GM12878 (cell line): ENCODE measurements at regions not wholly inside any gene's neighbourhood (a gene's known extent, or its start where the extent isn't known, plus 50 kb on each side); places are given as distances from the start of the nearest gene placed in this dataset.

Experiments
- ATAC-seq: fragments of 200-7000 bp; cut with Tn5 transposase; 3 replicates; pipeline ENCODE4 v1.9.1; 2020; ENCODE audit warnings: mild to moderate bottlenecking, moderate library complexity
- BruUV-seq: library from RNA; stranded (reverse); fragments of 400-500 nt; replicated peaks from 2 replicates; lab custom pipeline; 2021; lab: Mats Ljungman, UMichigan
- CTCF ChIA-PET: fragments of 300-600 bp; sonication (Branson Sonifier 250); formaldehyde crosslinking; extraction: SDS; loops from one replicate; lab custom pipeline; 2021; ENCODE audit warnings: inconsistent platforms; lab: Yijun Ruan, JAX
- POLR2A ChIA-PET: fragments of 350-600 bp; formaldehyde crosslinking; extraction: SDS; loops from one replicate; lab custom pipeline; 2021; ENCODE audit warnings: inconsistent platforms; lab: Charles Lee
- RAD21 ChIA-PET: fragments of 300-600 bp; sonication (Branson Sonifier 250); formaldehyde crosslinking; loops from one replicate; lab custom pipeline; 2023; ENCODE audit warnings: antibody characterized with exemption; ENCODE audit not compliant: unreplicated experiment; lab: Charles Lee
- SMC1A ChIA-PET: fragments of 300-600 bp; sonication (Branson Sonifier 250); formaldehyde crosslinking; loops from one replicate; lab custom pipeline; 2023; ENCODE audit not compliant: unreplicated experiment, uncharacterized antibody; lab: Charles Lee
- DNase-seq: peaks from one replicate; pipeline ENCODE4 v3.0.0-alpha.2; 2011; ENCODE audit warnings: low read depth, low spot score
- FAIRE-seq: peaks from 3 replicates; lab custom pipeline; 2011; peaks lifted over from hg19 to GRCh38; lab: Jason Lieb, UNC
- H2AFZ ChIP-seq: 2 replicates; pipeline ENCODE4 v1.6.0; 2011; ENCODE audit warnings: low read depth, low read length, control low read depth; ENCODE audit not compliant: control insufficient read depth
- H3K27ac ChIP-seq: 2 replicates; pipeline ENCODE4 v1.5.1; 2011; ENCODE audit warnings: control low read depth; ENCODE audit not compliant: control insufficient read depth, insufficient read depth
- H3K27me3 ChIP-seq, 2 experiments: replicated peaks in 1 of 2; 2 replicates each; pipeline versions ENCODE4 v1.6.0 to v1.6.1; 2011; ENCODE audit warnings: low read length in 1 of 2; ENCODE audit not compliant: control insufficient read depth in 2 of 2, insufficient read depth in 2 of 2
- H3K36me3 ChIP-seq, 2 experiments: 2 replicates each; pipeline ENCODE4 v1.5.1; 2011; ENCODE audit warnings: low read length in 1 of 2; ENCODE audit not compliant: control insufficient read depth in 2 of 2, insufficient read depth in 2 of 2
- H3K4me1 ChIP-seq: 2 replicates; pipeline ENCODE4 v1.6.1; 2011; ENCODE audit warnings: mild to moderate bottlenecking, low read length, moderate library complexity, mixed read lengths; ENCODE audit not compliant: control insufficient read depth, insufficient read depth
- H3K4me2 ChIP-seq: 2 replicates; pipeline ENCODE4 v1.6.0; 2011; ENCODE audit warnings: control low read depth; ENCODE audit not compliant: control insufficient read depth, insufficient read depth
- H3K4me3 ChIP-seq: fragments of 200-600 bp; sonication (generic); 2 replicates; pipeline ENCODE4 v1.5.1; 2016
- H3K79me2 ChIP-seq: 2 replicates; pipeline ENCODE4 v1.6.0; 2011; ENCODE audit warnings: low read length; ENCODE audit not compliant: control insufficient read depth, insufficient read depth
- H3K9ac ChIP-seq: 2 replicates; pipeline ENCODE4 v1.8.0; 2011; ENCODE audit warnings: low read length, control low read depth, mixed read lengths; ENCODE audit not compliant: control insufficient read depth, insufficient read depth
- H3K9me3 ChIP-seq: replicated peaks from 3 replicates; pipeline ENCODE4 v1.5.1; 2011; ENCODE audit warnings: mild to moderate bottlenecking, low read length; ENCODE audit not compliant: control insufficient read depth, insufficient read depth
- H4K20me1 ChIP-seq: 2 replicates; pipeline ENCODE4 v1.6.0; 2011; ENCODE audit not compliant: control insufficient read depth, insufficient read depth
- BRCA1 ChIP-seq: IDR thresholded peaks from 2 replicates; pipeline ENCODE4 v1.6.1; 2011; ENCODE audit warnings: low read depth, low read length, improper control_type of control experiment
- CREM ChIP-seq: IDR thresholded peaks from 2 replicates; pipeline ENCODE4 v1.6.1; 2014; ENCODE audit warnings: antibody characterized with exemption, low read depth
- CUX1 ChIP-seq: IDR thresholded peaks from 2 replicates; pipeline ENCODE4 v1.6.1; 2012; ENCODE audit warnings: improper control_type of control experiment, low read depth, low read length; ENCODE audit not compliant: insufficient replicate concordance
- FOXM1 ChIP-seq: IDR thresholded peaks from 2 replicates; pipeline ENCODE4 v1.6.1; 2012; ENCODE audit warnings: low read depth, mild to moderate bottlenecking, inconsistent platforms, low read length, moderate library complexity
- MLLT1 ChIP-seq: fragments of 450-650 bp; IDR thresholded peaks from 2 replicates; pipeline ENCODE4 v1.6.1; 2016; ENCODE audit warnings: mild to moderate bottlenecking
- MTA3 ChIP-seq: IDR thresholded peaks from 2 replicates; pipeline ENCODE4 v1.6.1; 2012; ENCODE audit warnings: low read length, inconsistent platforms, borderline replicate concordance
- MXI1 ChIP-seq: fragments of 150-350 bp; IDR thresholded peaks from 2 replicates; pipeline ENCODE4 v1.6.1; 2011; ENCODE audit warnings: low read depth, mild to moderate bottlenecking, inconsistent platforms, low read length, improper control_type of control experiment
- NR2C1 ChIP-seq: fragments of 450-650 bp; IDR thresholded peaks from 2 replicates; pipeline ENCODE4 v1.6.1; 2017; ENCODE audit warnings: antibody characterized with exemption, mild to moderate bottlenecking, moderate library complexity
- POLR2AphosphoS2 ChIP-seq: IDR thresholded peaks from 2 replicates; pipeline ENCODE4 v1.6.1; 2011; ENCODE audit warnings: low read depth, mild to moderate bottlenecking, low read length, improper control_type of control experiment, moderate library complexity
- RBBP5 ChIP-seq: fragments of 200-600 bp; sonication (generic); conservative IDR thresholded peaks from 2 replicates; pipeline ENCODE4 v1.6.1; 2016
- TARDBP ChIP-seq: IDR thresholded peaks from 2 replicates; pipeline ENCODE4 v1.6.1; 2016; ENCODE audit warnings: borderline replicate concordance
- ZNF24 ChIP-seq: fragments of 450-650 bp; IDR thresholded peaks from 2 replicates; pipeline ENCODE4 v1.6.1; 2017; ENCODE audit warnings: antibody characterized with exemption, mild to moderate bottlenecking
- WGBS: methylation state at CpG from one replicate; pipeline ENCODE4 v1.1.6; 2016; ENCODE audit warnings: low lambda C conversion rate; ENCODE audit not compliant: insufficient replicate concordance, insufficient coverage; ENCODE audit errors: missing lambda C conversion rate; 5-methylcytosine and 5-hydroxymethylcytosine counted together
- in situ Hi-C: fragments of 300-500 bp; cut with MboI; formaldehyde crosslinking; loops from 9 replicates; pipeline ENCODE4 v1.14.3; 2018; ENCODE audit warnings: mixed read lengths
- intact Hi-C: fragments of 100-400 bp; cut with micrococcal nuclease; formaldehyde crosslinking; loops from one replicate; pipeline ENCODE4 v1.14.2; 2022; ENCODE audit not compliant: unreplicated experiment
- TF ChIP-seq, protein P1 (sequence below): fragments of 150-350 bp; IDR thresholded peaks from 2 replicates; pipeline ENCODE4 v1.6.1; 2016; ENCODE audit warnings: low read depth, low read length

DNA sequence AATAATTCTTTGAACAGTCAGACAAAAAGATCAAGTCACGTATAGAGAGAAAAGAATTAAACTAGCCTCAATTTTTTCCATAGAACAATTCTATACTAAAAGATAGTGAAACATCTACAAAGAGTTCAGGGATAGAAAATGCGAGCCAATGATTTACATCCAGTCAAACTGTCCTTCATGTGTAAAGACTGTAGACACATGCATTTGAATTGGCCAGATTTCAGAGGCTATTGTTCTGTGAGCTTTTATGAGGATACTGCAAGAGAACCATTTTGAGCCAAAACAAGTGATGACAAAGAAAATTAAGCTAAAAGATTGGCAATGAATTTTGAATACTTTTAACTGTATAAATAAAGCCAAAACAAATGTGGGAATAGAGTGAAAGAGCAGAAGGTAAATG, 1230.3 kb downstream of the RPA4 start:
- TF ChIP-seq POLR2AphosphoS2 (no peak), MXI1 (no peak), MLLT1 (no peak), RBBP5 (no peak), FOXM1 (no peak), TARDBP (no peak), CREM (no peak), NR2C1 (no peak), ZNF24 (no peak), MTA3 (no peak), CUX1 (no peak), BRCA1 (no peak)
- TF ChIP-seq, protein P1, sequence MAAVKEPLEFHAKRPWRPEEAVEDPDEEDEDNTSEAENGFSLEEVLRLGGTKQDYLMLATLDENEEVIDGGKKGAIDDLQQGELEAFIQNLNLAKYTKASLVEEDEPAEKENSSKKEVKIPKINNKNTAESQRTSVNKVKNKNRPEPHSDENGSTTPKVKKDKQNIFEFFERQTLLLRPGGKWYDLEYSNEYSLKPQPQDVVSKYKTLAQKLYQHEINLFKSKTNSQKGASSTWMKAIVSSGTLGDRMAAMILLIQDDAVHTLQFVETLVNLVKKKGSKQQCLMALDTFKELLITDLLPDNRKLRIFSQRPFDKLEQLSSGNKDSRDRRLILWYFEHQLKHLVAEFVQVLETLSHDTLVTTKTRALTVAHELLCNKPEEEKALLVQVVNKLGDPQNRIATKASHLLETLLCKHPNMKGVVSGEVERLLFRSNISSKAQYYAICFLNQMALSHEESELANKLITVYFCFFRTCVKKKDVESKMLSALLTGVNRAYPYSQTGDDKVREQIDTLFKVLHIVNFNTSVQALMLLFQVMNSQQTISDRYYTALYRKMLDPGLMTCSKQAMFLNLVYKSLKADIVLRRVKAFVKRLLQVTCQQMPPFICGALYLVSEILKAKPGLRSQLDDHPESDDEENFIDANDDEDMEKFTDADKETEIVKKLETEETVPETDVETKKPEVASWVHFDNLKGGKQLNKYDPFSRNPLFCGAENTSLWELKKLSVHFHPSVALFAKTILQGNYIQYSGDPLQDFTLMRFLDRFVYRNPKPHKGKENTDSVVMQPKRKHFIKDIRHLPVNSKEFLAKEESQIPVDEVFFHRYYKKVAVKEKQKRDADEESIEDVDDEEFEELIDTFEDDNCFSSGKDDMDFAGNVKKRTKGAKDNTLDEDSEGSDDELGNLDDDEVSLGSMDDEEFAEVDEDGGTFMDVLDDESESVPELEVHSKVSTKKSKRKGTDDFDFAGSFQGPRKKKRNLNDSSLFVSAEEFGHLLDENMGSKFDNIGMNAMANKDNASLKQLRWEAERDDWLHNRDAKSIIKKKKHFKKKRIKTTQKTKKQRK = no peak
- ChIA-PET SMC1A (no interaction called here), CTCF (no interaction called here)

More for the DNA sequence above, 1230.3 kb downstream of the RPA4 start:
- no peak for DNase-seq
- no peaks in the 10 kb centered on the region; a peak in 1 of 4 replicates for H3K27me3 ChIP-seq
- no peak overlapping the region for H3K4me2 ChIP-seq
- H3K9me3 ChIP-seq = no peaks in the 10 kb centered on the region
- H3K27ac ChIP-seq = no peak overlapping the region
- no peaks in the 10 kb centered on the region for H3K79me2 ChIP-seq
- intact Hi-C loops (no loop called here), in situ Hi-C loops (no loop called here)
- H3K4me3 ChIP-seq = no peak overlapping the region
- FAIRE-seq = no peak
- 0% methylated on average over 2 of the region's 2 CpGs for WGBS
- H3K9ac ChIP-seq = no peak overlapping the region
- no peak overlapping the region for H2AFZ ChIP-seq
- POLR2A ChIA-PET = no interaction called here
- BruUV-seq = no TSS peak
- no peaks in the 10 kb centered on the region for H3K4me1 ChIP-seq
- ATAC-seq = no peak
- RAD21 ChIA-PET = no interaction called here
- H4K20me1 ChIP-seq = no peaks in the 10 kb centered on the region
- H3K36me3 ChIP-seq = no peaks in the 10 kb centered on the region
